Liver (tissue), 8 donors: ENCODE measurements at regions not wholly inside any gene's neighbourhood (a gene's known extent, or its start where the extent isn't known, plus 50 kb on each side); places are given as distances from the start of the nearest gene placed in this dataset.

Experiments
- DNase-seq: peaks from one replicate; pipeline ENCODE4 v3.0.0-alpha.2; 2017; ENCODE audit warnings: low spot score
- H3K27ac ChIP-seq, 2 donors: one replicate each; pipeline ENCODE4 v1.7.0; 2013; ENCODE audit warnings: inconsistent platforms in 2 of 2, low read length in 2 of 2, control low read depth in 1 of 2, low read depth in 1 of 2, mild to moderate bottlenecking in 1 of 2
- H3K27me3 ChIP-seq, 4 donors: one replicate each; pipeline versions ENCODE4 v1.6.1 to v1.7.0; 2013; ENCODE audit warnings: low read length in 3 of 4, inconsistent platforms in 1 of 4, mild to moderate bottlenecking in 1 of 4, moderate library complexity in 1 of 4; ENCODE audit not compliant: control insufficient read depth in 4 of 4, insufficient read depth in 4 of 4
- H3K36me3 ChIP-seq, 4 donors: one replicate each; pipeline versions ENCODE4 v1.6.1 to v1.7.0; 2013; ENCODE audit warnings: low read length in 3 of 4, mild to moderate bottlenecking in 3 of 4, low read depth in 1 of 4, moderate library complexity in 1 of 4; ENCODE audit not compliant: control insufficient read depth in 4 of 4, insufficient read depth in 3 of 4
- H3K4me1 ChIP-seq, 4 donors: one replicate each; pipeline versions ENCODE4 v1.6.1 to v1.7.0; 2013; ENCODE audit warnings: low read length in 3 of 4, mild to moderate bottlenecking in 3 of 4, moderate library complexity in 1 of 4; ENCODE audit not compliant: control insufficient read depth in 4 of 4, insufficient read depth in 4 of 4
- H3K4me3 ChIP-seq, 3 donors: one replicate each; pipeline versions ENCODE4 v1.6.1 to v1.7.0; 2013; ENCODE audit warnings: low read length in 3 of 3, control low read depth in 1 of 3, low read depth in 1 of 3, mild to moderate bottlenecking in 1 of 3
- H3K9ac ChIP-seq, 2 donors: one replicate each; pipeline ENCODE4 v1.7.0; 2013; ENCODE audit warnings: low read length in 2 of 2, mild to moderate bottlenecking in 2 of 2, moderate library complexity in 2 of 2, control low read depth in 1 of 2, low read depth in 1 of 2
- H3K9me3 ChIP-seq, 4 donors: one replicate each; pipeline versions ENCODE4 v1.6.1 to v1.7.0; 2013; ENCODE audit warnings: low read length in 3 of 4; ENCODE audit not compliant: control insufficient read depth in 4 of 4
- EGR1 ChIP-seq, 2 donors: IDR thresholded peaks; 2 replicates each; pipeline ENCODE4 v1.6.1; 2016 to 2018; ENCODE audit warnings: antibody characterized with exemption in 2 of 2, low read depth in 2 of 2
- FOXA1 ChIP-seq: IDR thresholded peaks from 2 replicates; pipeline ENCODE4 v1.6.1; 2016; ENCODE audit warnings: antibody characterized with exemption
- FOXA2 ChIP-seq: IDR thresholded peaks from 2 replicates; pipeline ENCODE4 v1.6.1; 2016; ENCODE audit warnings: antibody characterized with exemption
- HNF4A ChIP-seq, 2 donors: conservative IDR thresholded peaks; 2 replicates each; pipeline ENCODE4 v1.6.1; 2016; ENCODE audit warnings: antibody characterized with exemption in 2 of 2, mild to moderate bottlenecking in 2 of 2
- MAX ChIP-seq: IDR thresholded peaks from 2 replicates; pipeline ENCODE4 v1.6.1; 2016; ENCODE audit warnings: antibody characterized with exemption
- NR2F2 ChIP-seq: IDR thresholded peaks from 2 replicates; pipeline ENCODE4 v1.6.1; 2016; ENCODE audit warnings: antibody characterized with exemption
- RAD21 ChIP-seq, 2 donors: IDR thresholded peaks; 2 replicates each; pipeline ENCODE4 v1.6.1; 2016; ENCODE audit warnings: antibody characterized with exemption in 2 of 2, mild to moderate bottlenecking in 2 of 2
- REST ChIP-seq: IDR thresholded peaks from 2 replicates; pipeline ENCODE4 v1.6.1; 2016; ENCODE audit warnings: antibody characterized with exemption, mild to moderate bottlenecking
- RXRA ChIP-seq, 2 donors: IDR thresholded peaks; 2 replicates each; pipeline ENCODE4 v1.6.1; 2017 to 2018; ENCODE audit warnings: antibody characterized with exemption in 2 of 2, mild to moderate bottlenecking in 1 of 2
- SP1 ChIP-seq: IDR thresholded peaks from 2 replicates; pipeline ENCODE4 v1.6.1; 2018; ENCODE audit warnings: antibody characterized with exemption, mild to moderate bottlenecking
- YY1 ChIP-seq: IDR thresholded peaks from 2 replicates; pipeline ENCODE4 v1.6.1; 2016; ENCODE audit warnings: antibody characterized with exemption, mild to moderate bottlenecking
- ZBTB33 ChIP-seq: IDR thresholded peaks from 2 replicates; pipeline ENCODE4 v1.6.1; 2016; ENCODE audit warnings: antibody characterized with exemption
- WGBS: extraction: QIAGEN DNeasy Blood & Tissue Kit; methylation state at CpG from one replicate; pipeline ENCODE4 v1.1.7; 2013; 5-methylcytosine and 5-hydroxymethylcytosine counted together
- TF ChIP-seq, protein P1 (sequence below): fragments of 150-350 bp; IDR thresholded peaks from 2 replicates; pipeline ENCODE4 v1.5.1; 2017; ENCODE audit warnings: improper control_type of control experiment, low read depth, low read length; ENCODE audit not compliant: missing input control
- donor health status: healthy.
- donor health status: healthy.
- donor health status: healthy.
- donor health status: healthy.
- donor health status: healthy.

DNA sequence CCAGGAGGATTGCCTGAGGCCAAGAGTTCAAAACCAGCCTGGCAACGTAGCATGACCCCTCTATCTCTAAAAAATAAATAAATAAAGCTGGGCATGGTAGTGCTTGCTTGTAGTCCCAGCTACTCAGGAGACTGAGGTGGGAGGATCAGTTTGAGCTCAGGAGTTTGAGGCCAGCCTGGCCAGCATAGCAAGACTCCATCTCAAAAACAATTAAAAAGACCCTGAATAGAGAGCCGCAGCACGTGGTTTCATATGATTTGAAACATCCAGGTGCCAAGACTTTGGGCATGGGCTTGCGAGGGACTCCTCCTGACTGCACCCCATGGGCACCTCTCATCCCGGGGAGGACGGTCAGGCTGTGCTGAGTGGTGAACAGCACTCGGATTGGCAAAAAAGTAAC, 63.9 kb downstream of the ZIC5 start:
- Histone ChIP-seq H3K36me3 (no peaks in the 10 kb centered on the region), H3K9me3 (no peaks in the 10 kb centered on the region), H3K9ac (peak overlapping the region; percentile 10 to 58), H3K4me3 (no peak overlapping the region), H3K4me1 (peaks cover 9 to 32% (median 23%) of the 10 kb centered on the region in 4 donors), H3K27me3 (no peaks in the 10 kb centered on the region), H3K27ac (peak overlapping the region; percentile 84 to 87)
- DNase-seq = no peak
- TF ChIP-seq EGR1 (IDR thresholded peaks at IDR 0.05; ENCODE audit: low read depth in 2 of 2) (no peak), FOXA1 (no peak), ZBTB33 (no peak), FOXA2 (no peak), REST (no peak), RXRA (IDR thresholded peaks at IDR 0.05) (no peak), MAX (no peak), NR2F2 (no peak), HNF4A (conservative IDR thresholded peaks at IDR 0.05) (no peak), SP1 (no peak), RAD21 (IDR thresholded peaks at IDR 0.05) (no peak), YY1 (no peak)
- TF ChIP-seq, protein P1, sequence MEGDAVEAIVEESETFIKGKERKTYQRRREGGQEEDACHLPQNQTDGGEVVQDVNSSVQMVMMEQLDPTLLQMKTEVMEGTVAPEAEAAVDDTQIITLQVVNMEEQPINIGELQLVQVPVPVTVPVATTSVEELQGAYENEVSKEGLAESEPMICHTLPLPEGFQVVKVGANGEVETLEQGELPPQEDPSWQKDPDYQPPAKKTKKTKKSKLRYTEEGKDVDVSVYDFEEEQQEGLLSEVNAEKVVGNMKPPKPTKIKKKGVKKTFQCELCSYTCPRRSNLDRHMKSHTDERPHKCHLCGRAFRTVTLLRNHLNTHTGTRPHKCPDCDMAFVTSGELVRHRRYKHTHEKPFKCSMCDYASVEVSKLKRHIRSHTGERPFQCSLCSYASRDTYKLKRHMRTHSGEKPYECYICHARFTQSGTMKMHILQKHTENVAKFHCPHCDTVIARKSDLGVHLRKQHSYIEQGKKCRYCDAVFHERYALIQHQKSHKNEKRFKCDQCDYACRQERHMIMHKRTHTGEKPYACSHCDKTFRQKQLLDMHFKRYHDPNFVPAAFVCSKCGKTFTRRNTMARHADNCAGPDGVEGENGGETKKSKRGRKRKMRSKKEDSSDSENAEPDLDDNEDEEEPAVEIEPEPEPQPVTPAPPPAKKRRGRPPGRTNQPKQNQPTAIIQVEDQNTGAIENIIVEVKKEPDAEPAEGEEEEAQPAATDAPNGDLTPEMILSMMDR = no peak
- WGBS = 68% methylated on average over 7 of the region's 7 CpGs

GRCh38 chr13:99907038-99907437, 64.5 kb downstream of the ZIC5 start:
- no peaks in the 10 kb centered on the region for H3K9me3 ChIP-seq
- no peak for DNase-seq
- no peak overlapping the region for H3K9ac ChIP-seq
- no peak overlapping the region for H3K4me3 ChIP-seq
- no peaks in the 10 kb centered on the region for H3K27me3 ChIP-seq
- H3K36me3 ChIP-seq = no peaks in the 10 kb centered on the region
- WGBS = 95% methylated on average over 2 of the region's 2 CpGs
- H3K27ac ChIP-seq = no peak overlapping the region
- no peak for TF ChIP-seq EGR1 (IDR thresholded peaks at IDR 0.05; ENCODE audit: low read depth in 2 of 2)
- no peak for TF ChIP-seq RAD21 (IDR thresholded peaks at IDR 0.05)
- TF ChIP-seq, protein P1 = no peak
- TF ChIP-seq REST = no peak
- peaks cover 9 to 32% (median 23%) of the 10 kb centered on the region in 4 donors for H3K4me1 ChIP-seq
